HG02588 (cell line): ENCODE measurements at regions not wholly inside any gene's neighbourhood (a gene's known extent, or its start where the extent isn't known, plus 50 kb on each side); places are given as distances from the start of the nearest gene placed in this dataset.
"Not testable (repeated sequence)": the region's sequence is repeated elsewhere in the genome, so short reads cannot be mapped to it uniquely, and the experiment has no call there.

Source experiments
- ATAC-seq: cut with Tn5 transposase; IDR thresholded peaks from one replicate; pipeline ENCODE4 v1.9.1; 2021; ENCODE audit warnings: mild to moderate bottlenecking, moderate library complexity; ENCODE audit not compliant: unreplicated experiment

DNA sequence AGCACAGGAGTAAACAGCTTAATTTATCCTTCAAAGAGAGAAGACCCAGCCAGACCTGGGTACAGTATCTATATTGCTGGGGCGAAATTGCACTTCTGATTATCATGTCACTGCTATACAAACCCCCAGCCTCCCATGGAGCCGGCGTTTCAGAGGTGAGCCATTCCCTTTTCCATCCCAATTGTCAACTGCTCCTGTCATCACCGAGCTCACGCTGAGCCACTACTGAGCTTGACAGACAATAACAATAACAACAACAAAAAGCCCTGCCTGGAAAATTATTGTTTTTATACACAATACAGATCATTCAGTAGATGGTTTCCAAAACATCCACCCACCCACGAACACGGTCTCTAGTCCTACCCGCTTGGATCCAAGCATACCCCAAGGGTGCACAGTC, 129.0 kb upstream of the JARID2 start:
- no peak for ATAC-seq

DNA sequence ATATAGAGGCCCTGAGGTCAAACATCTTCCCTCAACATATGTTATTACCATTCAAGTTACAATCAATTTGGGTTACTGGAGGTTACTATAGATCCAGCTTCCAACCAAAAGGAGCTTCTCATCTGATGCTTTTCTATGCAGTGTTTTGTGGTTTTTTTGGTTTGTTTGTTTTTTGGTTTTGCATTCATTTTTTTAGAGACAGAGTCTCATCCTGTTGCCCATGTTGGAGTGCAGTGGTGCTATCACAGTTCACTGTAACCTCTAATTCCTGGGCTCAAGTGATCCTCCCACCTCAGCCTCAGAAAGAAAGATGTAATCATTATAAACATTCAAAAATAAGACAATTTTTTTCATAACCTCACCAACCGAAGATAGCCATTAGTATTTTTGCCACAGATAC, 124.4 kb upstream of the JARID2 start:
- ATAC-seq = no peak

DNA sequence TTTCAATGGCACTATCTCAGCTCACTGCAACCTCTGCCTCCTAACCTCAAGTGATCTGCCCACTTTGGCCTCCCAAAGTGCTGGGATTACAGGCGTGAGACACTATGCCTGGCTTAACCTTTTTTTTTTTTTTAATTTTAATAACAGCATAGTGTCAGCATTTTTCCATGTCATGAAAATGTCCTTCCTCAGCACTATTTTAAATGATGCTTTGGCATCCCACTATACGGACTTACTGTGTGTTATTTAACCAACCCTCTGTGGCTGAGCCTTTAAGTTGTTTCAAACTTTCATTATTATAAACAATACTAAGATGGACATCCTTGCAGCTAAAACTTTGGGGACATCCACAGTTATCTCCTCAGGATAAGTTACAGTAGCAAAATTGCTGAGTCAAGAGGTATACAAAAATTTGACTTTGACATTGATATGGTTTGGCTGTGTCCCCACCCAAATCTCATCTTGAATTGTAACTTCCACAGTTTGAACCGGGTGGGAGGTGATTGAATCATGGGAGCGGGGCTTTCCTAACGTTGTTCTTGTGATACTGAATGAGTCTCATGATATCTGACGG, 123.8 kb upstream of the JARID2 start:
- ATAC-seq = no peak

DNA sequence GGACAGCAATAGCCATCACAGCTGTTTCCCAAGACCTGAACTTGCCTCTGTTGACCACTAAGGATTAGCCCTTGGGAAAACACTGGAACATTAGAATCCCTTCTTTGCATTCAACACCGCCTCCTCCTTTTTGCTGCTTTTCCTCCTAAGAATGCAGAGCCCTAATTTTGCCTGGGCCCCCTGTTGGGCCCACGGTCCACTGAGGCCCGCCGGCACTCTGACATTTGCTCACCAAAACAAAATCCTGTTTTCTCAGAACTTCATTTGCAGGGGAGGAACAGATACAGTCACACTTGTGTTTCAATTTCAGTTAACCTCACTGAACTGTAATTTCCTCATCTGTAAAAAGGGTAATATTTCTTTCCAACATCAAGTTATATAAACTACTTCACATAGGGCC, 116.0 kb upstream of the JARID2 start:
- no peak for ATAC-seq

DNA sequence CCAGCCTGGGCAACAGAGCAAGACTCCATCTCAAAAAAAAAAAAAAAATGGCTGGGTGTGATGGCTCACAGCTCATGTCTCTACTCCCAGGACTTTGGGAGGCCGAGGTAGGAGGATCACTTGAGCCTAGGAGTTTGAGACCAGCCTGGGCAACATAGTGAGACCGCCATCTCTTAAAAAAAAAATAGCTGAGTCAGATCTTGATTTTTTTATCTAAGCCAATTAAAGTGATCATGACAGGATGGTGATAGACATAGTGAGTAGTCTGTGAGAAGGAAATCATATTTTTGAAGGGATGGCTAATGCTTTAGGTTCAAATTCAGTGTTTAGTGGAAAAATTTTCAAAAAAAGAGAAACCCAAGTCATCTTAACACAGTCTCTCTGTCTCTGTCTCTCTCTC, 114.6 kb upstream of the JARID2 start:
- ATAC-seq = no peak

DNA sequence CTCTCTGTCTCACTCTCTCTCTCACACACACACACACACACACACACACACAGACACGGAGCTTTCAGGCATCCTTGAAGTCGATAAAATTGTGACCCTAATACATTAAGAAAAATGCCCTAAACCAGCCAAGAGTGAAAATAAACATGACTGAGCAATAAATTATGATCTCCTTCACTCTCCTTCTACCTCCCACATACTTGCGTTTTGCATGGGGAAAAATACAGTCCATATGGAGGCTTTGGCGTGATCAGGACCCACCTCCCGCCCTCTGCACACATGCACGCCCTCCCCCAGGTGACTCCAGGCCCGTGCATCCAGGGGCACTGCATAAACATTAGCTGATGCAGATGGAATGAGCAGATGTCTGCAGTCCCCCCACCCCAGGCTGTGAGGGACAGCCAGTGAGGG, 114.2 kb upstream of the JARID2 start:
- no peak for ATAC-seq

DNA sequence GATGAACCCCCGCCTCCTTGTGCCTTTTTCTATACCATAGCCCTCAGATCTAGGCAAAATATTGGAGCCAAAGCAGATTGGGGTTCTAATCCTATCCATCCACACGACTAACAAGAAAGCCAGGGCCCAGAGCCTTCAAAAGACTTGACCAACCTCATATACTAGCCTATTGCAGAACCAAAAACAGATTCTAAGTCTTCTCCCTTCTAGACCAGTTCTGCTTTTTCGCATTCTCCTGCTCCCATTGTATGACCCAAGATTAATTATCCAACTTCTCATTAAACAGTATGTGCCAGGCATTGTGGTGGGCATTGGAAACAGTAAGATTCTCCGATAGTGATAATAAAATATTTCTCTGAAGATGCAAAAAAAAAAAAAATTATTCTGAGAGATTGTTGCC, 113.7 kb upstream of the JARID2 start:
- ATAC-seq = no peak

DNA sequence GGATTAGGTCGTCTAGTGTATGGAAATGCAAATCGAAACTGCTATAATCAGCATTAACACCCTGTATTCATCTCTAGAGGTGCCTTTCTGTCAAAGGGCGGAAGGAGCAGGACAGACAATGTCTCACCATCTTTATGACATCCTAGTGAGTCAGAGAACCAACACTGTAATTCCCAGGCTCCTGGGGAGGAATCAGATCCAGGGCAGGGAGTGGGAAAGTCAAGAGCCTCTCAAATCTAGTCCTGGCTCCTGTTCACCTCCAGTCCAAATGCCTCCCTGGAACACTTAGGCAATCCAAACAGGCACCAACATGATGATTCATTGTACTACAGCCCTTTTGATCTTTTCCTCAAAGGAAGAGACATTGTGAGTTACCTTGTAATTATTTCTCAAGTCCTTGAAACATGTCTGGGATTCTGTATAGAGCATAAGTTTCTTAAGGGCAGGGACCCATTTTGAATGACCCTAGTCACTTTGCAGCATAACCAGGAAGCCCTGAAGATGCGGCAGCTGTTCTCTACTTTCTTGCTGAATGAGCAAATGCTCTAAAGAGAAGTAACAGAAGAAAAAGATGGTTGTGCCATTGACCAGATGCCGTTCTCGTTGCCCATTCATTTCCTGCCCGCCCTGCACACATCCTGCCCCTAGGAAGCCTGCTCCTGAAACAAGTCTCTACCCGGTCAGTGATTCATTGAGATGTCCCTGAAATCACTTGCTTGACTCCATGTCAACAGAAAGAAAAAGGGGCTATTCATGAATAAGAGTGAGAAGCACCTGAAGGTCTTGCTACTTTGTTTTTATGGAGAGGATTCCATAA, 112.8 kb upstream of the JARID2 start:
- no peak for ATAC-seq

DNA sequence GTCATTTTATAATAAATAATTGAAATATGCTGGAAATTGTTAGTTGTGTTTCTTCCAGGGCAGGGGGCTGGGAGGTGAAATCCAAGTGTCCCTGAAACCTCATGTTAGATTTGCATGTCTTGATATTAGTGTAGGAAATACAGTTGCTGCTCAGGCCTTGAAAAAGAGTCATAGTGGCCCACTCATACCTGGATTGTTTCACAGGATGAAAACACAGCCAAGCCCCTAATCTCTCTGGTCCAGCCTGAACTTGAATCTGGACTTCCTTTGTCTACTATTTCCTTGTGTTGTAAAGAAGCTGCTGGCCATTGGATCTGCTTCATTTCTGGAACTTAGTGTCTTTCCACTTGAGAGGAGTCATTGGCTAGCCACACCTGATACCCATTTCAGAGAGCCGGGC, 108.8 kb upstream of the JARID2 start:
- ATAC-seq = no peak

DNA sequence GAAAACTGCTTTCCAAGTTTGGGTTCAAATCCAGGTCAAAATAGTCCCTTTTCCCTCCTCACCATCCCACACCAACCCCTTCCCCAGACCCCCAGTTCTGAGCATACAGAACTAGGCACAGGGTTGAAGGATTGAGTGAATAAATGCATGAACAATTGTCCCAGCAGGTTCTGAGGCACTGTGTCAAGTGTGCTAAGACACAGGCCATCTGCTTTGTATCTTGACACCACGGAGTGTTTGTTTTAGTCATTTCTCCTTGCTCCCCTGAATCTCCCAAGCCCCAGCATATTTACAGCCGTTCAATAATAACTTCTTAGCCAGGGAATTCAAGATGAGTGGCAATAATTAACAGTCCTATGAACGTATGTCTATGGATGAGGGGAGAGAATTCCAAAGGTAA, 102.8 kb upstream of the JARID2 start:
- no peak for ATAC-seq

DNA sequence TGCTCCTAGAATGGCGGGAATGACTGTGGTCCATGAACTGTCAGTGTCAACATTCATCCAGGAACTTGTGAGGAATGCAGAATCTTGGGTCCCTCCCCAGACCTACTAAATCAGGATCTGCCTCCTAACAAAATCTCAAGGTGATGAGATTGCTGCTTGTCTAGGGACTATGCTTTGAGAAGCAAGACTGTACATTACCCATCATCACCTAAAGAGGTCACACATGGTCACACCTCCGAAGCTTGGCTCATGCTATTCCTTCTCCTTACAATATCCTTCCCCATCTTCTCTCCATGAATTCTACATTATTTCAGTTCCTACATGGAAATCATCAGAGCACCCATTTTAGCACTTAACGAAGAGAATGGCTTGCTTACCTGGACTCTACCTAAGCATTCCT, 102.3 kb upstream of the JARID2 start:
- ATAC-seq = no peak

DNA sequence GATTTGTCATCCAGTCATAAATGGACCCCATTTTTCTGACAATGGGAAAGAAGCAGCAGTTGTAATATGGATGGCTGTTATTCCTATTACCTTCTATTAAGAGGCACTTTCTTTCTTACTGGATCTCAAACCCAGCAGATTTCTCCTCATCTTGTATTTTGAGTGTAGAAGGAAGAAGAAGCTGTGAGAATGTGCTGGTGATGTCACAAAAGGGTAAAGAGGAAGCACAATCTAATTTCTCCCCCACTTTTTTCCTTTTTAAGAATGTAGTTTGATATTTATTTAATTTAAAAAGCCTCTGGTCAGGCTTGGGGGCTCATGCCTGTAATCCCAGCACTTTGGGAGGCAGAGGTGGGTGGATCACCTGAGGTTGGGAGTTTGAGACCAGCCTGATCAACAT, 100.0 kb upstream of the JARID2 start:
- ATAC-seq = no peak

DNA sequence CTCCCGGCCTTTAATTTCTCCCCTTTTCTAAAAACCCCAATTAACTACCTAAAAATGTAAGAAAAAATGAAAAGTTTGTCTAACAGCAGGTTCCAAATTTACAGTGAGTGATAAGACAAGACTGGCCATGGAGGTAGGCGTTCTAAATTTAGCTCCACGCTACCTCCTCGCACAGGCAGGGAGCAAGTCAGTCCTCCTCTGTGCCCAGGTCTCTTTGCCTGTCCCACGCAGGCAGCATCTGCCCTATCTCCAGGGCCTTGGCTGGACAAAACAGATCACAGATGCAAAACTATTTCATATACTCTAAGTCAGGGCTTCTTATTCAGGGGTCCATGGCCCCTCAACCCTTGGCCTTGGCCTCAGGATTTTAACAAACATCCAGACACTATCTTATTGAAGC, 98.0 kb upstream of the JARID2 start:
- ATAC-seq = no peak

DNA sequence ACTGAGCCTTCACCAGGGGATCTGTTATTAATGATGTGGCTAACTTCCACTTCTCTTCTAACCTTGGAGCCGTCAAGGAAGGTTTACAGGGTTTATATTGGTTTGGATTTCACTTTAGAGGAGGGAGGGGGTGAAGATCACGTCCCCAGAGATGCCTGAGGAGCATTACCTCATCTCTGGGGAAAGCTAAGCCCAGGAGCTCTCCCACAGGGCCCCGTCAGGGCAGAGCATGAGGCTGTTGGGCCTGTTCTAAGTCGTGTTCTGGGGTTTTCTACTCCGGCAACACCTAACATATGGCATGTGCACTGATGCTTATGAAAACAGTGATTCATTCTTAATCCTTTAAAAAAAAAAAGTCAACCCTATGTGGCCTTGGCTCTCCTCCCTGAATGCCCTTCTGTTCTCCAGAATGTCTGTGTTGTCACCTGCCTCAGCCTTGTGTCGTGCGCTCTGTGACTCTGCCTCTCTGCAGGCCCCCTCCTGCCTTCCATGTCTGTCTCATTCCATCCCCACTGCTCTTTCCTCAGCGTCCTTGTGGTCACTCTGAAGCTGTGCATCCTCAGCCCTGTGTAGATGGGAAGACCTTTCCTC, 97.4 kb upstream of the JARID2 start:
- no peak for ATAC-seq

DNA sequence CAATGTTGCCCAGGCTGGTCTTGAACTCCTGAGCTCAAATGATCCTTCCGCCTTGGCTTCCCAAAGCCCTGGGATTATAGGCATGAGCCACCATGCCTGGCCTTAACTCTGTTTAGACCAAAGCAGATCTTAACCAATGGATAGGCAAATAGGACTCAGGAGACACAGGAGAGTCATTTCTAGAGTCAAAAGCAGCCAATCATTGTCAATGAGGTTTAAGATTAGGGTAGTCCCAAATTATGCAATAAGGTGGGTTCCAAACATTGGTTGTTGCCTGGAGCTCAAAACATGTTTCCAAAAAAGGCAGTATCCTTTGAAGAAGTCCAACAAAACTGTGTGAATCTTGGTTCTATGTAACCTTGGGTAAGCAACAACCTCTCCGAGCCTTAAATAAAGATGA, 95.7 kb upstream of the JARID2 start:
- no peak for ATAC-seq

DNA sequence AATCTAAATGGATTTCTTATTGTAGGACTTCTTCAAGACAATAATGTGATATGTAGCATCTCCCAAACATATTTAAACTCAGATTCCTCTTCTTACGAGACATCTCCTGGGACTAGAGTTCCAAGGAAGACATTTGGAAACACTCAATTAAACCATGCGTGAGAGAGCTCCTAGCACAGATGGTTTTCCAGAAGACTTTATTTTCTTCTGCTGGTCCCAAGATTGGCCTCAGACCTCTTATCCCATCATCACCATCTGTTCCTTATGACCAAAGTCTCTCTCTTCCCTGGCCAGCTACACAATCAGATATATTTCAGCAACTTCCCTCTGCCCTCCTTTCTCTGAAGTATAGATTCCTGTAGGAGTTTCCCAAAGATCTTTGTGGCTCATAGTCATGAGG, 93.2 kb upstream of the JARID2 start:
- no peak for ATAC-seq

DNA sequence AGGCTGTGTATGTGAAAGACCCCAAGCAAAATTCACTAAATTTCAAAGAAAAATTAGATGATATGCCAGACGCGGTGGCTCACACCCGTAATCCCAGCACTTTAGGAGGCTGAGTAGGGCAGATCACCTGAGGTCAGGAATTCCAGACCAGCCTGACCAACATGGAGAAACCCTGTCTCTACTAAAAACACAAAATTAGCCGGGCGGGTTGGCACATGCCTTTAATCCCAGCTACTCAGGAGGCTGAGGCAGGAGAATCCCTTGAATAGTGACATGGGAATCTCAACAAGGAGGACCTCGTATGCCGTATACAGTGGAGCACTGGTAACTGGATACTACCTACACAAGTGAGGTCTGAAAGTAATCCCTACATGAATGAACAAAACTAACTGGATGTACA, 92.7 kb upstream of the JARID2 start:
- no peak for ATAC-seq

DNA sequence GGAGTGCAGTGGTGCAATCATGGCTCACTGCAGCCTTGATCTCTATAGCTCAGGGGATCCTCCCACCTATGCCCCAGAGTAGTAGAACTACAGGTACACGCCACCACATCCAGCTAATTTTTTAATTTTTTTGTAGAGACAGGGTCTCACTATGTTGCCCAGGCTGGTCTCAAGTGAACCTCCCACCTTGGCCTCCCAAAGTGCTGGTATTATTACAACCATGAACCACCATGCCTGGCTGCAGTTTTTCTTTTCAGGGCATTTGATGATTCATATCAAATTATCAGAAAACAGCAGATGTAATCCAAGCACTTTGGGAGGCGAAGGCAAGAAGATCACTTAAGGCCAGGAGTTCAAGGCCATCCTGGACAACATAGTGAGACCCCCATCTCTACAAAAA, 88.4 kb upstream of the JARID2 start:
- ATAC-seq = no peak

DNA sequence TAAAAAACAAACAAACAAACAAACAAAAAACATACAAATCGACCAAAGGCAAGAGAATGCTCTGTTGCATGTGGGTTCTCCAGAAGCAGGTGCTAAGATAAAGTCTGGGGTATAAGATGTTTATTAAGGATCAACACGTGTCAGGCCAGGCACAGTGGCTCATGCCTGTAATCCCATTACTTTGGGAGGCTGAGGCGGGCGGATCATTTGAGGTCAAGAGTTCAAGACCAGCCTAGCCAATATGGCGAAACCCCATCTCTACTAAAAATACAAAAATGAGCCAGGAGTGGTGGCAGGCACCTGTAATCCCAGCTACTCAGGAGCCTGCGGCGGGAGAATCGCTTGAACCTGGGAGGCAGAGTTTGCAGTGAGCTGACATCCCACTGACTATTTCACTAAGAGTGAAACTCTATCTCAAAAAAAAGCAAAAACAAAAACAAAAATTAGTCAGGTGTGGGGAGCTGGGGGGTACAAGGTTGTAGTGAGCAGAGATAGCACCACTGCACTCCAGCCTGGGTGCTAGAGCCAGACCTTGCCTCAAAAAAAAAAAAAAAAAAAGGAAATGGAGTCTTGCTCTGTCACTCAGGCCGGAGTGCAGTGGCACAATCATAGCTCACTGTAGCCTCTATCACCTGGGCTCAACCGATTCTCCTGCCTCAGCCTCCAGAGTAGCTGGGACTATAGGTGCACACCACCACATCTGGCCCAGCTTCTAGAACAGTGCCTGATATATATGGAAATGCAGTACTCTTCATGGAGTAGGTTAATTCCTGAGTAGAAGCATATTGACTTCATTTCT, 86.8 kb upstream of the JARID2 start:
- ATAC-seq = no peak

DNA sequence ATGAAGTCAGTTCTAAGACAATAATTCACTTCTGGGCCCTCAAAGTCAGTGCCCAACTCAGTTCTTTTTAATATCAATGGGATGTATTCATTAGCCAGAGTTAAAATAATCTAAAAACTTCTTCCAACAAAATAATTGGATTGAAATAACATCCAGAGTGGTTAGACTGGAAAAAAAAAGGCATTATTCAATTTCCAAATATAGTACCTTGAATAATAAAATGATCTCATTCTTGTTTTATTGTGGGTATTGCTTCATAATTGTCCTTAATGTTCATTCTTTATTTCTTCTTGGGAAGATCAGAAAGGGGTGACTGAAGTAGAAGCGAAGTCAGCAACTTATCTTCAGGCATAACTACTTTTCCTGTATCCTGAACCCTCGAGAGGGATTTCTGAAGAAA, 85.1 kb upstream of the JARID2 start:
- no peak for ATAC-seq

DNA sequence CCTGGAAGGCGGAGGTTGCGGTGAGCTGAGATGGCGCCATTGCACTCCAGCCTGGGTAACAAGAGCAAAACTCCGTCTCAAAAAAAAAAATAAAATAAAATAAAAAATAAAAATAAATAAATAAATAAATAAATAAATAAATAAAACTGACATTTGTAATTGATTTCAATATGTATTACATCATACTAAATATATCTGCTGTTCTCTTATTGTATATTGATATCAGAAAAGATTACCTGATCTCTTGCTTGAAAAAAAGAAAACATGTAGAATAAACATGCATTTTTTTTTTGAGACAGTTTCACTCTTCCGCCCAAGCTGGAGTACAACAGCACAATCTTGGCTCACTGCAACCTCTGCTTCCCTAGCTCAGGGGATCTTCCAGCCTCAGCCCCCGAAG, 81.0 kb upstream of the JARID2 start:
- ATAC-seq = not testable (repeated sequence)

DNA sequence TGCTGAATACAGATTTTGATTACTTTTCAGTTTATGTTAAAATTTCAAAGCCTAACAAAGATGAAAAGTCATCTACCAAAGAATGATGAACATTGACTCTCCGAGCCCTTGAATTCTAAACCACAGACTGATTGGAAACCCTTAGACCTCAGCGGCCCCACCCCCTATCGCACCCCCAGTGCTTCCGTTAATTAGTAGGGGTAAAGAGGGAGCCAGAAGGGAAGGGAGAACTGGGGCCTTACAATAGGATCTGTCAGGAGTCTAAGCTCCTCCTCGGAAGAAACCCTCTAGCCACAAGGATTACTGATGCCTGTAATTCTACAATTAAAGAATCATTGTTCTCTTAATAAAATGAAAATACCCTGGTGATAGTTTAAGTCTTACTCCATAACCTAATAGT, 79.7 kb upstream of the JARID2 start:
- no peak for ATAC-seq
